Pancreas (tissue), 10 donors: ENCODE measurements at regions not wholly inside any gene's neighbourhood (a gene's known extent, or its start where the extent isn't known, plus 50 kb on each side); places are given as distances from the start of the nearest gene placed in this dataset.
"Not testable (repeated sequence)": the region's sequence is repeated elsewhere in the genome, so short reads cannot be mapped to it uniquely, and the experiment has no call there.

Experiments
- ATAC-seq, 4 donors: fragments of 200-7000 bp; cut with Tn5 transposase; one replicate each; pipeline versions ENCODE4 v1.8.0 to v1.9.1; 2020; ENCODE audit warnings: mild to moderate bottlenecking in 4 of 4, moderate library complexity in 4 of 4
- DNase-seq, 6 donors: peaks; one replicate each; pipeline ENCODE4 v3.0.0-alpha.2; 2020
- FAIRE-seq: peaks from 2 replicates; lab custom pipeline; 2012; peaks lifted over from hg19 to GRCh38; lab: Jason Lieb, UNC
- H3K27ac ChIP-seq, 4 donors: fragments of 200-600 bp; sonication (generic); 1 replicate in 3 of 4; 2 replicates in 1 of 4; pipeline versions ENCODE4 v1.5.0 to v1.8.0; 2020
- H3K27me3 ChIP-seq, 4 donors: fragments of 200-600 bp; one replicate each; pipeline ENCODE4 v1.8.0; 2021
- H3K36me3 ChIP-seq, 3 donors: fragments of 200-600 bp; sonication (generic) in 1 of 3; one replicate each; pipeline versions ENCODE4 v1.5.0 to v1.8.0; 2020 to 2021
- H3K4me1 ChIP-seq, 3 donors: fragments of 200-600 bp; one replicate each; pipeline ENCODE4 v1.8.0; 2021
- H3K4me3 ChIP-seq, 4 donors: fragments of 200-600 bp; sonication (generic) in 2 of 4; one replicate each; pipeline versions ENCODE4 v1.5.0 to v1.8.0; 2020 to 2021
- H3K9me3 ChIP-seq, 4 donors: fragments of 200-600 bp; one replicate each; pipeline ENCODE4 v1.8.0; 2021
- WGBS, 2 donors: extraction: QIAGEN DNeasy Blood & Tissue Kit; methylation state at CpG; one replicate each; pipeline ENCODE4 v1.1.7; 2013; 5-methylcytosine and 5-hydroxymethylcytosine counted together
- intact Hi-C, 3 donors: fragments of 100-400 bp; cut with DNase I; formaldehyde crosslinking; loops; one replicate each; pipeline versions ENCODE4 v1.11.1 to v1.14.2; 2022
- donor health status: healthy with polysubstance abuse.
- donor health status: DM: no; HTN: no; CAD: no; lungs with moderate emphysema.
- donor health status: DM: no; HTN: no; CAD: no.
- donor health status: control.
- donor health status: control.
- donor health status: Bipolar disorder and iron deficiency.
- donor health status: DM: yes; HTN: yes; CAD: no.
- donor health status: DM: no; HTN: no; CAD: no.
- donor health status: DM: no; HTN: no; CAD: no.
- donor health status: DM: yes; HTN: yes; CAD: no.

- H3K4me1 ChIP-seq, H3K9me3 ChIP-seq, H3K27me3 ChIP-seq, FAIRE-seq, H3K36me3 ChIP-seq, H3K4me3 ChIP-seq, H3K27ac ChIP-seq, intact Hi-C loops: not testable (repeated sequence)
- whole genome bisulfite sequencing, 2 donors = 75 to 87% methylated on average over 22 to 24 of the region's 24 CpGs
- peak in 1 of 6 donors; percentile 38 for DNase-seq
- peak in 3 of 4 donors; percentile 15 to 37 (median 17) for ATAC-seq
Observed at GRCh38 chr16:29219966-29220646, 186.4 kb downstream of the NPIPB11 start.

- H3K27me3 ChIP-seq, FAIRE-seq, H3K4me1 ChIP-seq, H3K4me3 ChIP-seq, DNase-seq, H3K36me3 ChIP-seq, H3K9me3 ChIP-seq, H3K27ac ChIP-seq, intact Hi-C loops, ATAC-seq: not testable (repeated sequence)
- 80 to 91% methylated on average over 16 of the region's 16 CpGs for WGBS, 2 donors
Observed at GRCh38 chr16:29219562-29219961, 186.9 kb downstream of the NPIPB11 start.

DNA sequence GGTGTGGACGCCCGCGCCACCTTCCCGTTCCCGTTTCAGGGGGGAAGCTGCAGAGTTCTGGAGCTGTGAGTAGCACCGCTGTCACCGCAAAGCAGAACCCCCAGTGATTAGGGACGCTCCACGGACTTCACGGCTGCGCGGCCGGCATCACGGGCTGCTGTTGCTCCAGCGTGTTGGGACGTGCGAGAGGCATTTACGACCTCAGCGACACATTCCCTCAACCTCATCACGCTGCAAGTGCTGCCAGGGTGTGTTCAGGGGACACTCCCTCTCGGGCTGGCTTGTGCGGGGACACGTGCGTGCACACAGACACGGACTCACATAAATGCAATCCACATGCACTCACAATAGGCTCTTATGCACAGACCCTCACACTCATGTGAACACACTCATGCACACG, 187.9 kb downstream of the NPIPB11 start:
- 85 to 92% methylated on average over 9 to 26 of the region's 26 CpGs for WGBS, 2 donors
- intact Hi-C loops, DNase-seq, H3K9me3 ChIP-seq, H3K4me1 ChIP-seq, FAIRE-seq, H3K4me3 ChIP-seq, H3K27me3 ChIP-seq, H3K27ac ChIP-seq, H3K36me3 ChIP-seq: not testable (repeated sequence)
- peak in 1 of 4 donors; percentile 44 for ATAC-seq

- H3K27ac ChIP-seq, DNase-seq, H3K27me3 ChIP-seq, H3K9me3 ChIP-seq, H3K4me1 ChIP-seq, intact Hi-C loops, H3K4me3 ChIP-seq, H3K36me3 ChIP-seq, ATAC-seq, FAIRE-seq: not testable (repeated sequence)
- 69 to 87% methylated on average over 4 to 12 of the region's 16 CpGs for WGBS, 2 donors
Observed at GRCh38 chr16:29218171-29218570, 188.3 kb downstream of the NPIPB11 start.

GRCh38 chr16:29217752-29218126, 188.8 kb downstream of the NPIPB11 start:
- H3K27ac ChIP-seq, H3K9me3 ChIP-seq, DNase-seq, ATAC-seq, H3K27me3 ChIP-seq, H3K4me3 ChIP-seq, intact Hi-C loops, H3K4me1 ChIP-seq, FAIRE-seq, H3K36me3 ChIP-seq: not testable (repeated sequence)
- 69 to 80% methylated on average over 12 of the region's 16 CpGs for WGBS, 2 donors

GRCh38 chr16:29217104-29217751, 189.3 kb downstream of the NPIPB11 start:
- H3K9me3 ChIP-seq, H3K27ac ChIP-seq, H3K36me3 ChIP-seq, H3K4me3 ChIP-seq, H3K4me1 ChIP-seq, FAIRE-seq, intact Hi-C loops, DNase-seq, ATAC-seq, H3K27me3 ChIP-seq: not testable (repeated sequence)
- 75 to 87% methylated on average over 22 of the region's 22 CpGs for WGBS, 2 donors

GRCh38 chr16:29213770-29214169, 192.7 kb downstream of the NPIPB11 start:
- H3K4me3 ChIP-seq, H3K9me3 ChIP-seq, DNase-seq, H3K27ac ChIP-seq, H3K4me1 ChIP-seq, H3K27me3 ChIP-seq, ATAC-seq, intact Hi-C loops, FAIRE-seq, H3K36me3 ChIP-seq: not testable (repeated sequence)
- WGBS, 2 donors = 71 to 72% methylated on average over 3 of the region's 3 CpGs

GRCh38 chr16:29213251-29213650, 193.3 kb downstream of the NPIPB11 start:
- H3K27ac ChIP-seq, H3K4me1 ChIP-seq, H3K4me3 ChIP-seq, intact Hi-C loops, H3K9me3 ChIP-seq, H3K27me3 ChIP-seq, H3K36me3 ChIP-seq, DNase-seq, ATAC-seq, FAIRE-seq: not testable (repeated sequence)
- WGBS, 2 donors = 77 to 83% methylated on average over 6 of the region's 6 CpGs

GRCh38 chr16:29212084-29213027, 194.2 kb downstream of the NPIPB11 start:
- FAIRE-seq, H3K4me1 ChIP-seq, H3K9me3 ChIP-seq, H3K4me3 ChIP-seq, H3K27me3 ChIP-seq, H3K27ac ChIP-seq, DNase-seq, intact Hi-C loops, H3K36me3 ChIP-seq, ATAC-seq: not testable (repeated sequence)
- WGBS, 2 donors = 77 to 87% methylated on average over 21 of the region's 21 CpGs

DNA sequence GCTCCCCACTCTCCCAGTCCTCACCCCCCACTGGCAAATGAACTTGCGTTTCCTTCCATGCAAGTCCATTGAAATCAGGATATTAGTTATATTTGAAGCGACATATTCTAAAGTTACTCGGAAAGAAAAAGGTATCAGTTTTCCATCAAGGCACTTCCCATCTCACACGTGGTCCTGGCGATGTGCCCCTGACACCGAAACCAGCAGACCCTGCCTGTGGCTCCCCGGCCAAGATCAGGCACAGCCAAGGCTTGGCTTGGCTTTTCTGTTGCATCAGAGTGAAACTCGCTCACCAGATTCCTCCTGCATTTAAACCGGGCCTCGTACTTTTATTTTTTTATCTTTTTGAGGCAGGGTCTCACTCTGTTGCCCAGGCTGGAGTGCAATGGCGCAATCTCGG, 195.1 kb downstream of the NPIPB11 start:
- DNase-seq, H3K36me3 ChIP-seq, FAIRE-seq, intact Hi-C loops, H3K4me1 ChIP-seq, H3K27me3 ChIP-seq, ATAC-seq, H3K4me3 ChIP-seq, H3K27ac ChIP-seq, H3K9me3 ChIP-seq: not testable (repeated sequence)
- 81 to 89% methylated on average over 12 of the region's 12 CpGs for WGBS, 2 donors

DNA sequence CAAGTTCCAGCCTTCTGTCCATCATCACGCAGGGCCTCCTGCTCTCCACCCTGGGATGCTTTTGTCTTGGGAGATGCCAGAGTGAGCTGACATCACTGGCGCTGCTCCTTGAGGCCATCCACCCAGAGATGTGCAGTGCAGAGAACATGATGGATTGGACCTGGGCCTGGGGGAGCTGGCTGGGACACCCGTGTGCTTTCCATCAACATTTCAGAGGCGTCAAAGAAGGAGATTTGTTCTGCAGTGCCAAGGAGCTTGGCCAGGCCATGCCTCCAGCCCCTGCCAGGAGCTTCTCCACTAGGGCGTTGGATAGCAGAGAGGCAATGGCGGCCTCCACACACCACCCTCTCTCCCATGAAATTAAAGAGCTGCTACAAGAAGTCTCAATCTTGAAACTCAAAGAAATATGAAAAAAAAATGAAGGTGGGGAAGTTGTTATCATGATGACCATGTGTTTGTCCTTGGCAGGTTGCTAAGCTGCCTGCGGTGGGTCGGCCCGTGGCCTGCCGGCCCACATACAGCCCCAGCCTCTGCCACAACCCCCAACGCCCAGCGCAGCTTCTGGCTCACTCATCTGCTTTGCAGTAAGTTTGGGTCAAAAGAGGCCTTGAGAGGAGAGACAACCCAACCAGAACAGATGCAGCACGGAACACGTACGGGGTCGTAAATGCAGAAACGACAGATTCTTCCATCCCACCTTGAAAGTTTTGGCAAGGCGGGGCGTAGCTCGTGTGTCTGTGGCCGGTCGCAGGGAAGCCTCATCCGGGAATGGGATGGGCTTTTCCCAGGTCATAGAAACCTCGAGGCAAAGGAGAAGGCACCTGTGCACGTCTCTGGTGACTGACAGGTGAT, 196.0 kb downstream of the NPIPB11 start:
- H3K36me3 ChIP-seq, H3K9me3 ChIP-seq, H3K27me3 ChIP-seq, H3K27ac ChIP-seq, FAIRE-seq, DNase-seq, ATAC-seq, H3K4me3 ChIP-seq, H3K4me1 ChIP-seq, intact Hi-C loops: not testable (repeated sequence)
- 66 to 78% methylated on average over 20 to 21 of the region's 25 CpGs for WGBS, 2 donors
